ENCODE measurements at regions not wholly inside any gene's neighbourhood (a gene's known extent, or its start where the extent isn't known, plus 50 kb on each side); places are given as distances from the start of the nearest gene placed in this dataset.
"Not testable (repeated sequence)": the region's sequence is repeated elsewhere in the genome, so short reads cannot be mapped to it uniquely, and the experiment has no call there.

DNA sequence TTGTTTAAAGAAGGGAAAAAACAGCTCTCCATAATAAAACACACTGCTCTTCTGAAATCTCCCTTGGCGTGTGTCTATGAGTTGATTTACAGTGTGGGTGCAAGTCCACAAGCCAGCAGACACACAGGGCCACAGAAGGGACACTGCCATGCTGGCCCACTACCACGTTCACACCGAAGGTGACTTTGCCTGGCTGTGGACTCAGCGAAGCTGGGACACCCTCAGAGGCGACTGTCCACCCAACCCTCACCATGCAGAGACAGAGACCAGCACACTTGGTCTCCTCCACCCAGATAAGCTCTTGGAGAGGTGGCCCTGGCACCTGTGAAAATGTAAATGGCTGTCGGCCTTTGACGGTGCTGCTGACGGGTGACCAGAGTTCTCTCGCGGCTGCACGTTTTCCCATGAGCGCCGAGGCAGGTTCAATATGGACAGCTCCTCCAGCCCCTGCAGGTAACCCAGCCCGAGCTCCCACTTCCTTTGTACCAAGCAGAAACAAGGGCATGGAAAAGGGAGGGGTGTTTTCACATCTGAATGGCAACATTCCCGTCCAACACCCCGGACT, 78.0 kb downstream of the YTHDF1 start:
- TF ChIP-seq ZFX (IDR thresholded peaks at IDR 0.05; ENCODE audit: borderline replicate concordance): no peak
- TF ChIP-seq, protein P1, sequence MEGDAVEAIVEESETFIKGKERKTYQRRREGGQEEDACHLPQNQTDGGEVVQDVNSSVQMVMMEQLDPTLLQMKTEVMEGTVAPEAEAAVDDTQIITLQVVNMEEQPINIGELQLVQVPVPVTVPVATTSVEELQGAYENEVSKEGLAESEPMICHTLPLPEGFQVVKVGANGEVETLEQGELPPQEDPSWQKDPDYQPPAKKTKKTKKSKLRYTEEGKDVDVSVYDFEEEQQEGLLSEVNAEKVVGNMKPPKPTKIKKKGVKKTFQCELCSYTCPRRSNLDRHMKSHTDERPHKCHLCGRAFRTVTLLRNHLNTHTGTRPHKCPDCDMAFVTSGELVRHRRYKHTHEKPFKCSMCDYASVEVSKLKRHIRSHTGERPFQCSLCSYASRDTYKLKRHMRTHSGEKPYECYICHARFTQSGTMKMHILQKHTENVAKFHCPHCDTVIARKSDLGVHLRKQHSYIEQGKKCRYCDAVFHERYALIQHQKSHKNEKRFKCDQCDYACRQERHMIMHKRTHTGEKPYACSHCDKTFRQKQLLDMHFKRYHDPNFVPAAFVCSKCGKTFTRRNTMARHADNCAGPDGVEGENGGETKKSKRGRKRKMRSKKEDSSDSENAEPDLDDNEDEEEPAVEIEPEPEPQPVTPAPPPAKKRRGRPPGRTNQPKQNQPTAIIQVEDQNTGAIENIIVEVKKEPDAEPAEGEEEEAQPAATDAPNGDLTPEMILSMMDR (IDR thresholded peaks at IDR 0.05): no peak
- no peak overlapping the region for H3K27ac ChIP-seq

DNA sequence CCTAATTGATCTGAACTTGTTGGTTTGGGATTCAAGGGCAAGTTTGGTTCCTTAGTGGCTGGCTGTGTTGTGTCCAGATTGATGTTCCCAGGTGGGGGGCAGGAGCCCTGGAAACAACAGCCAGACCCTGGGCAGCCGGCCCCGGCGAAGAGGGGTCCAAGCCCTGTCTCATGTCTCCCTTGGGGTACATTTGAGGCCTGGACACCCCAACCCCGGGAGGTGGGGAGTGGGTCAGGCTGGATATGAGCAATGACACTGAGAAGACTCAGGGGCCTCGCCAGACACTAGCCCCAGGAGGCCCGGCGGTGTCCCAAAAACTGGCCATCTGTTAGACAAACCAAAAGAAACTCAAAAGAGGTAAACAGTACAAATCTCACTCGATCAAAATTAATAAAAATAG, 79.6 kb downstream of the YTHDF1 start:
- no peak overlapping the region for H3K27ac ChIP-seq
- TF ChIP-seq ZFX (IDR thresholded peaks at IDR 0.05; ENCODE audit: borderline replicate concordance): no peak
- TF ChIP-seq, protein P1 (IDR thresholded peaks at IDR 0.05): no peak

DNA sequence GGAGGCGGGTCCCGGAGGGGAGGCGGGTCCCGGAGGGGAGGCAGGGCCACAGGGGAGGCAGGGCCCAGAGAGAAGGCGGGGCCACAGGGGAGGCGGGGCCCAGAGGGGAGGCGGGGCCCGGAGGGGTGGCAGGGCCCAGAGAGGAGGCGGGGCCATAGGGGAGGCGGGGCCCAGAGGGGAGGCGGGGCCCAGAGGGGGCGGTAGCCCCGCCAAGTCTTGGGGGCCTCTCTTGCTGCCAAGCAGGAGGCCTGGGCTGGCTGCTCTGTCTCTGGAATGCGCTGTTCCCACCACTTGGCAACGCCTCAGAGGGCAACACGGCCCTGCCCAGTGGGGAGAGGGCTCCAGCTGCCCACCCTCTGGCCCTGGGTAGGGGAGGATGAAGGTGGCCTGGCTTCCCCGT, 80.5 kb downstream of the YTHDF1 start:
- no peak overlapping the region for H3K27ac ChIP-seq
- TF ChIP-seq, protein P1 (IDR thresholded peaks at IDR 0.05): no peak
- TF ChIP-seq ZFX (IDR thresholded peaks at IDR 0.05; ENCODE audit: borderline replicate concordance): no peak

DNA sequence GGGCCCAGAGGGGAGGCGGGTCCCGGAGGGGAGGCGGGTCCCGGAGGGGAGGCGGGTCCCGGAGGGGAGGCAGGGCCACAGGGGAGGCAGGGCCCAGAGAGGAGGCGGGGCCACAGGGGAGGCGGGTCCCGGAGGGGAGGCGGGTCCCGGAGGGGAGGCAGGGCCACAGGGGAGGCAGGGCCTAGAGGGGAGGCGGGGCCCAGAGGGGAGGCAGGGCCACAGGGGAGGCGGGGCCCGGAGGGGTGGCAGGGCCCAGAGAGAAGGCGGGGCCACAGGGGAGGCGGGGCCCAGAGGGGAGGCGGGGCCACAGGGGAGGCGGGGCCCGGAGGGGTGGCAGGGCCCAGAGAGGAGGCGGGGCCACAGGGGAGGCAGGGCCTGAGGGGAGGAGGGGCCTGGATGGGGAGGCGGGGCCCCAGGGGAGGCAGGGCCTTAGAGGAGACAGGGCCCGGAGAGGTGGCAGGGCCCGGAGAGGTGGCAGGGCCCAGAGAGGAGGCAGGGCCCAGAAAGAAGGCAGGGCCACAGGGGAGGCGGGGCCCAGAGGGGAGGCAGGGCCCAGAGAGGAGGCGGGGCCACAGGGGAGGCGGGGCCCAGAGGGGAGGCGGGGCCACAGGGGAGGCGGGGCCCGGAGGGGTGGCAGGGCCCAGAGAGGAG, 81.1 kb downstream of the YTHDF1 start:
- not testable (repeated sequence) for H3K27ac ChIP-seq

DNA sequence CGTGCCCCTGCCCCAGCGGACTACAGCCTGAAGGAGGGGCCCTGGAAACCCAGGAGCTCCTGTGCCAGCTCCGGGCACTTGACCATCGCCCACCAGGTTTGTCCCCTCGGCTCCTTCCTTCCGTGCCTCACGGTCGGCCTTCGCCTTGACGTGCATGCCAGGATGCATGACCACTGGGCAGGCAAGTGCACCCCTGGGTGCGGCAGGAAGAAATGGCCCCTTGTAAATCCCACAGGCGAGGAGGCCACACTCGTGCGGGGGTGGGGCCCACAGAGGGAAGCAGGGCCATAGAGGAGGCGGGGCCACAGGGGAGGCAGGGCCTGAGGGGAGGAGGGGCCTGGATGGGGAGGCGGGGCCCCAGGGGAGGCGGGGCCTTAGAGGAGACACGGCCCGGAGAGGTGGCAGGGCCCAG, 81.7 kb downstream of the YTHDF1 start:
- TF ChIP-seq ZFX (IDR thresholded peaks at IDR 0.05; ENCODE audit: borderline replicate concordance): no peak
- TF ChIP-seq, protein P1 (IDR thresholded peaks at IDR 0.05): no peak
- H3K27ac ChIP-seq: no peak overlapping the region

DNA sequence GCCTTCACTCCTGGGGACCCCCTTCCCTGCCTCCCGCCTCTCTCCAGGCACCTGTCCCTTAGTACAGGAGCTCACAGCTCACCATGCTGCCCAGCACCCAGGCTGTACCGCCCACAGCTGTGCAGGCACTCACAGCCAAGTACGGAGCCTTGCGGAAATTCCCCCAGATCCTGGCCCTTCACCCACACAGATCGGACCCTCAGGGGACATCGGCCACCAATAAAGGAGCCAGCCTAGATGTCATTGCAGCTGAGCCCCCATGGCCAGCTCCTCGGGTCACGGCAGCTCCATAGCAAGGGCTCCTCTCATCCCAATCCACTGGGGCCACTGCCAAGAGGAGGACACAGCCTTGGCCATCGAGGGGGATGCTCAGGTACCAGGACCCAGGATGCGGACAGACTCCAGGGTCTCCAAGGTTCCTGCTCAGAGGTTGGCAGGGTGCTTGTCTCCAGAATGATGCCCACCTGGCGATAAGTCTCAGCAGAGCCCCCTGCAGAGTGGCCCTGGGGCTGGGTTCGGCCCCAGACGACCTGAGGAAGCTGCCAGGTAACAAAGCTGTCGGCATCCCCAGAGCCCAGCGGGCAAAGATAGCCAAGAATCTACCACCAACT, 82.3 kb downstream of the YTHDF1 start:
- no peak for TF ChIP-seq ZFX (IDR thresholded peaks at IDR 0.05; ENCODE audit: borderline replicate concordance)
- TF ChIP-seq, protein P1 (IDR thresholded peaks at IDR 0.05): no peak
- H3K27ac ChIP-seq: no peak overlapping the region

DNA sequence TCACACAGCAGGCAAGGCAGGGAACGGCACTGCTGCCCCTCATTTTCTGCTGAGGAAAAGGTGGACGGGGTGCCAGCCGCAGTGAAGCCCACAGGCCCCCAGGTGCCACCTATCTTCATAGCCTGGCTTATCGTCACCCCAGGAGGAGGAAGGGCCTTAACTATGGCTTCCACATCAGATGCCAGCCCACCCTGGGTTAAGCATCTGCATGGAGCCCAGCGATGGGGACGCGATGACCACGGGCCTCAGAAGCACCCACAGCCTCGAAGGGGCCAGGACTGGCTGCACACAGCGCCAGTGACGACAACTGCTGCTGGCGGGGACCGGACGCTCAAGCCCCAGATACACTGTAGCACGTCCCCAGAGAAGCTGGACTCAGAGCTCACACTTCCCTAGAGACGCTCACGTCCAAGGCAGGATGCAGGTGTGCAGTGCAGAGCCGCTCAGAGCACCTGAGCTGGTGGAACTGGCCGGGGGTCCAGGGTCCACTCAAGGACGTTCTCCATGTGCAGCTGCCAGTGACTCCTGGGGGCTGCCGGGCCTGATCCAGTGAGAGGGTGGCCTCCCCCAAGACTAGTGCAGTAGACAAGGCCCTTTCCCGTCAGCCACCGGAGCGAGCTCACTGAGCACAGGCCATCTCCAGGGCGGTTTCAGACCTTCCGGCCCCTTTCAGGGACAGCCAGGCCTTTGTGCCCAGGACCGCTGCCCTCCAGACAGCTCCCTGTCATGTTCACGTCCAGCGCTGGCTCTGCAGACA, 83.0 kb downstream of the YTHDF1 start:
- no peak for TF ChIP-seq ZFX (IDR thresholded peaks at IDR 0.05; ENCODE audit: borderline replicate concordance)
- TF ChIP-seq, protein P1 (IDR thresholded peaks at IDR 0.05): no peak
- no peak overlapping the region for H3K27ac ChIP-seq

Data from 22Rv1 (cell line).